ENCODE measurements at regions not wholly inside any gene's neighbourhood (a gene's known extent, or its start where the extent isn't known, plus 50 kb on each side); places are given as distances from the start of the nearest gene placed in this dataset.

- no peak overlapping the region for H3K56ac ChIP-seq (replicated peaks; ENCODE audit: insufficient read length, low read depth, low read length)
- no peak overlapping the region for H2BK20ac ChIP-seq (ENCODE audit: low read length)
- no peaks in the 10 kb centered on the region for H3K9me3 ChIP-seq (ENCODE audit: insufficient read depth in 2 of 2, low read depth in 1 of 2, low read length in 1 of 2)
- H3K4me1 ChIP-seq (replicated peaks in 1 of 4; ENCODE audit: control insufficient read depth in 3 of 4, insufficient read depth in 4 of 4, low read length in 3 of 4), result peaks cover 0 to 2% (median 0%) of the 10 kb centered on the region in 4 experiments; a peak in 1 of 7 replicates
- no peak overlapping the region for H2BK5ac ChIP-seq (ENCODE audit: low read depth, low read length)
- H2AFZ ChIP-seq (ENCODE audit: low read length), result no peak overlapping the region
- no peaks in the 10 kb centered on the region for H4K20me1 ChIP-seq (replicated peaks in 1 of 2; ENCODE audit: control insufficient read depth in 1 of 2, insufficient read depth in 2 of 2, low read length in 2 of 2)
- H3K4me2 ChIP-seq (ENCODE audit: insufficient read depth in 1 of 2, low read depth in 2 of 2, low read length in 2 of 2), result no peak overlapping the region
- no peak overlapping the region for H3K23ac ChIP-seq (ENCODE audit: insufficient read length)
- no peak overlapping the region for H3K27ac ChIP-seq (ENCODE audit: low read depth, low read length)
- H2BK12ac ChIP-seq (ENCODE audit: low read depth, low read length), result no peak overlapping the region
- H4K91ac ChIP-seq (replicated peaks; ENCODE audit: insufficient read length, low read length), result no peak overlapping the region
- H3K36me3 ChIP-seq (ENCODE audit: control insufficient read depth in 2 of 4, insufficient read depth in 4 of 4, low read length in 3 of 4), result no peaks in the 10 kb centered on the region
- no peak overlapping the region for H3K18ac ChIP-seq (ENCODE audit: extremely low read depth, low read length)
- H3K27me3 ChIP-seq (replicated peaks in 1 of 4; ENCODE audit: control insufficient read depth in 3 of 4, extremely low read depth in 1 of 4, insufficient read depth in 3 of 4, low read length in 3 of 4), result no peaks in the 10 kb centered on the region
- H3K23me2 ChIP-seq (ENCODE audit: low read depth, low read length), result no peaks in the 10 kb centered on the region
- H3K4ac ChIP-seq (replicated peaks; ENCODE audit: insufficient read length, low read depth, low read length), result no peak overlapping the region
- FAIRE-seq (no peak), DNase-seq (ENCODE audit: low read depth in 1 of 2, low spot score in 2 of 2) (no peak)
- H2AK5ac ChIP-seq (ENCODE audit: low read depth, low read length), result no peak overlapping the region
- no peak overlapping the region for H3K4me3 ChIP-seq (ENCODE audit: extremely low read depth in 1 of 4, insufficient read depth in 2 of 4, low read depth in 3 of 4, low read length in 4 of 4)
- H3K14ac ChIP-seq (ENCODE audit: insufficient read length), result no peak overlapping the region
- no peak overlapping the region for H4K5ac ChIP-seq (ENCODE audit: insufficient read length, low read depth, low read length)
- ChIA-PET POLR2A (ENCODE audit: partially characterized antibody) (no interaction called here), CTCF (ENCODE audit: partially characterized antibody) (no interaction called here)
- H4K8ac ChIP-seq (ENCODE audit: extremely low read depth, insufficient read depth, low read length), result no peak overlapping the region
- no peaks in the 10 kb centered on the region for H3K79me1 ChIP-seq (ENCODE audit: low read depth, low read length)
- H2BK15ac ChIP-seq (ENCODE audit: low read length), result no peak overlapping the region
- H2BK120ac ChIP-seq (replicated peaks; ENCODE audit: low read depth, low read length), result no peak overlapping the region
- no peak overlapping the region for H3K9ac ChIP-seq (replicated peaks in 1 of 4; ENCODE audit: extremely low read depth in 1 of 4, low read depth in 3 of 4, low read length in 3 of 4)
- TF ChIP-seq JUND (IDR thresholded peaks at IDR 0.05; ENCODE audit: low read length), result no peak
- no peak for TF ChIP-seq TBP (IDR thresholded peaks at IDR 0.05; ENCODE audit: low read depth, low read length)
- TF ChIP-seq RAD21 (IDR thresholded peaks at IDR 0.05 in 1 of 2, conservative IDR thresholded peaks at IDR 0.05 in 1 of 2; ENCODE audit: low read depth in 2 of 2, low read length in 2 of 2), result no peak
- TF ChIP-seq NRF1 (IDR thresholded peaks at IDR 0.05; ENCODE audit: low read depth, low read length), result no peak
- no peak for TF ChIP-seq EP300 (IDR thresholded peaks at IDR 0.05; ENCODE audit: borderline replicate concordance in 1 of 2, low read depth in 2 of 2, low read length in 2 of 2)
- whole genome bisulfite sequencing, 2 experiments (ENCODE audit: extremely low coverage in 1 of 2, insufficient coverage in 1 of 2, insufficient read length in 1 of 2, insufficient replicate concordance in 2 of 2, low coverage in 1 of 2, low lambda C conversion rate in 2 of 2, missing lambda C conversion rate in 1 of 2), result 90% methylated on average over 1 of the region's 1 CpG; no CpG with 5 or more reads in 1 of the 2 experiments
- H3K79me2 ChIP-seq (ENCODE audit: control insufficient read depth in 1 of 2, insufficient read depth in 2 of 2, low read length in 2 of 2), result no peaks in the 10 kb centered on the region
Observed at GRCh38 chrX:97790850-97791249, 907.1 kb downstream of the RPA4 start.
